PFSK-1 (cell line): ENCODE measurements at regions not wholly inside any gene's neighbourhood (a gene's known extent, or its start where the extent isn't known, plus 50 kb on each side); places are given as distances from the start of the nearest gene placed in this dataset.

ENCODE experiments used
- POLR2AphosphoS5 ChIP-seq: IDR thresholded peaks from 2 replicates; pipeline ENCODE4 v1.6.1; 2012; ENCODE audit warnings: low read depth, mild to moderate bottlenecking, control low read depth, low read length, moderate library complexity
- TAF1 ChIP-seq: IDR thresholded peaks from 2 replicates; pipeline ENCODE4 v1.6.1; 2012; ENCODE audit warnings: low read length, control low read depth, borderline replicate concordance; ENCODE audit not compliant: insufficient read depth

DNA sequence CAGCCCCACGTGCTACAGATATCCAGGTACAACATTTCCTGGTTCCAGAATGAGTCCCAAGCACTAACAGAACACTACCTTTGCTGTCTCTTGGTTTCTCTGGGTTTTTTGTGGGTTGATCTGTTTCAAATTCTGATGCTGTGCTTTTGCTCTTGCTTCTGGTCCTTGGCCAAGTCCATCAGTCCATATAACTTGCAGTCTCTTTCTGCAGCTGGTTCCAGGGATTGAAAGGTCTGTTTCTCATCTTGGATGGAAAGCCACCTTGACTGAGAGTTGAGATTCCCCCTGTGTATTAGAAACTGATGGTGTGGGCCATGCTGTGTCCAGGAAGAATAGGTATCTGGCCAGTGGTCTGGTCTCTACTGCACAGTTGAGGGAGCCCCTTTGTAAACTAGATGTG is 171.1 kb downstream of the JCAD start:
- TF ChIP-seq POLR2AphosphoS5: no peak
- TF ChIP-seq TAF1: no peak
